GM19452 (cell line): ENCODE measurements at regions not wholly inside any gene's neighbourhood (a gene's known extent, or its start where the extent isn't known, plus 50 kb on each side); places are given as distances from the start of the nearest gene placed in this dataset.
"Not testable (repeated sequence)": the region's sequence is repeated elsewhere in the genome, so short reads cannot be mapped to it uniquely, and the experiment has no call there.

Experiments
- ATAC-seq: cut with Tn5 transposase; IDR thresholded peaks from one replicate; pipeline ENCODE4 v1.9.1; 2021; ENCODE audit not compliant: unreplicated experiment

DNA sequence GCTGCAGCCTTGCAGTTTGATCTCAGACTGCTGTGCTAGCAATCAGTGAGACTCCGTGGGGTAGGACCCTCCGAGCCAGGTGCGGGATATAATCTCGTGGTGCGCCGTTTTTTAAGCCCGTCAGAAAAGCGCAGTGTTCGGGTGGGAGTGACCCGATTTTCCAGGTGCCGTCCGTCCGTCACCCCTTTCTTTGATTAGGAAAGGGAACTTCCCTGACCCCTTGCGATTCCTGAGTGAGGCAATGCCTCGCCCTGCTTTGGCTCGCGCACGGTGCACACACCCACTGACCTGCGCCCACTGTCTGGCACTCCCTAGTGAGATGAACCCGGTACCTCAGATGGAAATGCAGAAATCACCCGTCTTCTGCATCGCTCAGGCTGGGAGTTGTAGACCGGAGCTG, 203.2 kb downstream of the SNCAIP start:
- ATAC-seq: not testable (repeated sequence)

DNA sequence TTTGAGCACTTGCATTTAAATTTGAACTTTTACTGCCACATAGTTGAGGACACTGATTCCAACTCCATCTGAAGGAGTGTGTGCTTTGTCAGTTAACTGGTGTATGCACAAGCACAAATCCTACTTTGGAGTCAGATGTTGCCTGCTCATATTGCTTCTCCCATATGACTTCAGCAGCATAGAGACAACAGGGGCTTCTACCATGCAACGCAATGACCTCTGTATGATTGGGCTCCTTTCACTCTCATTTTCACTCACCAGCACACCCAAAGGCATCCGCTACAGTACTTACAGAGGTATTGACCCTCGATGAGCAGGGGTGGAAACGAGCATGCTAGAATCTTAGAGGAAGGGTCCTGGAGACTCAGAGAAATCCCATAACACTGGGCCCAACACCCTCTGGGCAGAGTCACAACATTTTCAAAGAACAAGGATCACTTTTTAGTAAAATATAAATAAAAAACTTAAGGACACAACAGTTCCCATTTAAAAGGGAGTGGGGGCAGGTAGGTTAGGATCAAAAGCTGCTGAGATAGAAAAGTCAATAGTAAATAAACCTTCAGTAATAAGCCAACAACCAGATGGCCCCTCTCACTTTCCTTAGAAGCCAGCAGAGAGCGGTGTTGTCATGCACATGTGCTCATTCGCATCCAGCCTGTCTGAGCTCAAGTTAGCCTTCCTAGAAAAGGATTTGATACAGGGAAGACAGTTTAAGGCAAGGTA, 203.8 kb downstream of the SNCAIP start:
- ATAC-seq: no peak

DNA sequence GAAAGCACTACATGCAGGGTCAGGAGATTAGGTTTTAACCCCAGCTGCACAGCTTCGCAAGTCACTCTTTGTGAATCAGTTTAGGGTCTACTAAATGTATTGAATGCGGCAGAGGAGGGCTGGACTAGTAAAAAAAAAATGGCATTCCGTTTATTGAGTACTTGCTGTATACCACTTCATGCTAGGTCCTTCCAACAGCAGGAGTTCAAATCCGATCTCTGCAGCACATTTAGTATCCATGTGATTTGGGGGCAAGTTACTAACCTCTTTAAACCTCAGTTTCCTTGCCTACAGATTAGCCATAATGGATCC, 204.4 kb downstream of the SNCAIP start:
- ATAC-seq: no peak

DNA sequence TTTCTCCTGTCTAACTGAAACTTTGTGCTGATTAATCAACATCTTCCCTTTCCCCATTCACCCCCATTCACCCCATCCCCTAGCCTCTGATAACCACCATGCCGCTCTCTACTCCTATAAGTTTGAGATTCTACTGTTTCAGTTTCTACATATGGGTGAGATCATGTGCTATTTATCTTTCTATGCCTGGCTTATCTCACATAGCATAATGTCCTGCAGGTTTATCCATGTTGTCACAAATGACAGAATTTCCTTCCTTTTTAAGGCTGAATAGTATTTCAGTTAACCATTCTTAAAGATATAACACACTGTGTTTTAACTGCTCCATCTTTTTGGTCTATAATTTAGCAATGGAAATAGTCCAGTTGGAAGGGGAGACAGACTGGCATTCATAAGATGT, 205.1 kb downstream of the SNCAIP start:
- ATAC-seq: no peak

DNA sequence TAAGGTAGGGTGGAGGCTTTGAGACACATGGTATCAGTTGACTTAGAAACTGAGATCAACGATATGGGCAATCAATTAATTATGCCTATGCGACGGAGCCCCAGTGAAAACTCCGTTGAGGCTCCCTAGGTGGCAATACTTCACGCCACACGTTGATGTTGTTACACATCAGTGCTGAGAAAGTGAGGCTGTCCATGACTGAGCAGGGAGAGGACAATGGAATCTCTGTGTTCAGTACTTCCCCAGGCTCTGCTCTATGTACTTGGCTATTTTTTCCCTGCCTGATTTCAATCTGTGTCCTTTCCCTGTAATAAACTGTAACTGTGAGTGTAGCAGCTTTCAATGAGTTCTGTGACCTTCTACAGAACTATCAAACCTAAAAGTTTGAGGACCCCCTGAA, 211.7 kb downstream of the SNCAIP start:
- no peak for ATAC-seq

DNA sequence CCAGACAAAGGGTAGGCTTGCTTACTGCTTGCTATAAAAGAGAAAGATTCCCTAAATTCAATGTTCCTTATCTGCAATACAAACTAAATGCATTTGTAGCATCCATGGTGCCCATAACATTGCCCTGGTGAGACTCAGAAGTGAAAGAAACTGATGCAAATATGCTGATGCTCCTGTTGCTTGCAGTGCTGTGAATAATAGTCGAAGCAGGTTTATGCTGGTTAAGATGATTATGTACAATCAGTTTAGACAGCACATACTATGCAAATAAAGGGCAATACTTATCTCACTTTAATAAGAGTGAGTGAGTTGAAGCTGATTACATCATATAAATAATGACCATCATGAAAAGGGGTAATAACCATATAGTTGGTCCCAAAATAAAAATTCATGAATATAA, 215.5 kb downstream of the SNCAIP start:
- ATAC-seq: no peak

DNA sequence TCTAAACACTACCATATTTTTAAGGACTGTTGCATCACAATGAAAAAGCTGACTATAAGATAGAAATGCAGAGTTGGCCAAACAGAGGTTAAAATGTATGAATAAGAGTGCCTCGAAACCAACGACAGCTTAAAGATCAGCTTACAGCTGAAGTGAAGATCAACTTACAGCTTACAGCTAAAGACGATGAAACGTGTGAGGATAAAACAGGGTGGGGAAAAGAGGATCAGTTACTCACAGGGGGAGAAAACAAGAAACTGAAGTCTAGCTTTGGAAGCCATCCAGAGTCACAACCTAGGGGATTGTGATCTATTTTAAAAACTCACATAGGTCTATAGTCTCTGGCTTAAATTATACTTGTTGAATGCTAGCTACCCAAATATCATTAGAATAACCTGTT, 220.0 kb downstream of the SNCAIP start:
- ATAC-seq: no peak

DNA sequence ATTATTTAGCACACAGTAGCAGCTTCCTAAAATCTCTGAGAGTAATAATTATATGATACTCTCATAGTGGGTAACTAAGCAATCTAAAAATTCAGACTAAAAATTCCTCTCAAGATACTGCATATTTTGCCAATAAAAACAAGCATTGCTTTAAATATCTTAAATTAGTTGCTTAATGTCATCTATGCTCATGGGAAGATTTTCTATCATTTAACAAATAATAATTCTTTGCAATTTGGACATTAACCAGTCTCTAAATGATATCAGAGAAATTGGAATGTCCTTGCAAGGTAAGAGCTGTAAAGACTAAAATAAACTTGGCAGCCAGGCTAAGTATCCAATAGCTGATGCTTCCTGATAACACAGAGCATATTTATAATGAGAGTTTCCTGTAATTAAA, 221.8 kb downstream of the SNCAIP start:
- ATAC-seq: no peak

DNA sequence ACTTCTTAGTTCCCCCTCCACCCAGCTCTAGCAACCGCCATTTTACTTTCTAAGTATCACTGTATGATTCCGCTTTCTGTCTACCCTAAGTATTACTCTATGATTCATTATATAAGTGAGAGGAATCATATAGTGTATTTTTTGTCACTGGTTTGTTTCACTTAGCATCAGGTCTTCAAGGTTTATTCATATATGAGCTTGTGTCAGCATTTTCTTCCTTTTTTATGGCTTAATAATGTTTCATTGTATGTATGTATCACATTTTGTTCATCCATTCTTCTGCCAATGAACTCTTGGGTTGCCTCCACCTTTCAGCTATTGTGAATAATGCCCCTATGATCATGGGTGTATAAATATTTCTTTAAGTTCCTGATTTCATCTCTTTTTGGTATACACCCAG, 222.8 kb downstream of the SNCAIP start:
- ATAC-seq: no peak

DNA sequence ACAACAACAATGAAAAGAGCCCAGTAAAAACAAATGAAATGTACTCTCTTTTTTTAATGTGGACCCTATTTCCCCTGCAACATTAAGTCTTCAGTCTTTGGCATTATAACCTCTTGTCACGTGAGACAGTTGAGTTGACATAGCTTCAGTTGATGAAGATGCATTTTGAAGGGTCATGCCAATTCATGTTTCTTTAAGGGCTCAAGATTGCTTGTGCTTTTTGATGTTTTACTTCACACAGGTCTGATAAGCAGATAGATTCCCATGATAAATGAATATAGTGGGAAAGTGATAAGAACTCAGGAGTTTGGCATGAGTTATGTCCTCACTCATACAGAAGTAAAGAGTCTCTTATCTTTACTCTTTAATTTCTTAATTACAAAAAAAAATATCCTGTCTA, 229.4 kb downstream of the SNCAIP start:
- ATAC-seq: no peak

DNA sequence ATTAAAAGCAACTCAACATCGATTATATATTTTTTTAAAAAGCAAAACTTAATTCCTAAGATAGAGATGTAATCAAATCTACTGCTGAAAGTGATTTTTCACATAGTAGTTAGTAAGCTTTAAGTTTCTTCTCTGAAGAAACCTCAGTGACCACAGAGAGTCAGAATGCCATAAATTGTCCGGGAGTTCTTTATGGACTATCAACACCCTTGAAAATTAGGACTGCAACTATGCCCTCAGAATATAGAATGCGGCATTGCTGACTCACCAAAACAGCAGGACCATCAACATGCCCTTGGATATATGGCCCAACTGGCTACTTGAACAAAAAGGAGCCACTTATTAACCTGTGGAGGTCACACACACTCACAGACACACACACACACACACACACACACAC, 228.9 kb upstream of the SNX2 start:
- no peak for ATAC-seq

DNA sequence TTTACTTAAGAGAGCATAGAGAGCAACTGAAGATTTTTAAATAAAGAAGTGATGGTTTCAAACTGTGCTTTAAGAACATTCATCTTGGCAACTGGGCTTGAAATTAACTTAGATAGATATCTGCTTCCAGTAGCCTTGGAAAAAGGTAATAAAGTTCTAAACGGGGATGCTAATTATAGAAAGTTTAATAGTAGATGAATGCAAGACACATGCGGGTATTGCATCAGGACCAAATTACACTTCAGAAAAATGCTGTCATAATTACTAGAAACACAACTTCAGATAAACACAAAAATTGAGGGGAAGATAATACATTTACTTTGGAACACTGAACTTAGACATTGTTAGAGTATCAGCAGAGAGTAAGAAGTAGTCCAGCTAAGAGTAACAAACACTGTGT, 227.7 kb upstream of the SNX2 start:
- ATAC-seq: no peak

DNA sequence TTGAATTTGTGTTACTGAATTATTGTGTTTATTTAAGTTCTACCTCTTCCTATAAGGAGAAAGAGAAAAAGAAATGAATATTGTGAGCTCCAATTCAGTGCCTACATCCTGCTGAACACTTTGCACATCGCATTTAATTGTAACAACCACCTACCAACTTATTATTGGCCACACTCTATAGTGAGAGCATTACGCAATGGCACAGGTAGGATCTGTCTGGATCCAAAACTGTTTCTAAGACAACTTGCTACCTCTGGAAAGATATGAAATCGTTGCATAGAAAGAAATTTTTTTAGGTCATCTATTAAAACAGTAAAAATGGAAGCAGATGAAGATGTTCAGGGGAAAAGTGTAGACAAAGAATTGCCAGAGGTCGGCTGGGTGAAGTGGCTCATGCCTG, 227.2 kb upstream of the SNX2 start:
- no peak for ATAC-seq

DNA sequence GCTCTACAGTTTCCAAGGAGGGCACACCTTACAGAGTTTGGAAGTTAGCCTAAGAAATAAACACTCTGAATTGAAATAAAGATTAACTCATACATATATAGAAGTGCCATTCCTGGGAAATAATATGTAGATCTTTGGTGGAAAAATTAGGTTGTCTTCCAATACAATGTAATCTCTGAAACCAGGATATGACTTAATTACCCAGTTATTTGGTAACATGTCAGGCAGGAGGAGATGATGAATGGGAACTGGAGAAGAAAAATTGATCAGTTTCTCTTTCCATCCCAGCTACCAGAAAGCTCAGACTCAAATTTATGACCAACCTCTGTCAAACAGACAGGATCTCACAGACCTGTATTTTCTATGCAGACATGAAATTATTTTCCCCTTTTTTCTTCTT, 215.2 kb upstream of the SNX2 start:
- no peak for ATAC-seq

DNA sequence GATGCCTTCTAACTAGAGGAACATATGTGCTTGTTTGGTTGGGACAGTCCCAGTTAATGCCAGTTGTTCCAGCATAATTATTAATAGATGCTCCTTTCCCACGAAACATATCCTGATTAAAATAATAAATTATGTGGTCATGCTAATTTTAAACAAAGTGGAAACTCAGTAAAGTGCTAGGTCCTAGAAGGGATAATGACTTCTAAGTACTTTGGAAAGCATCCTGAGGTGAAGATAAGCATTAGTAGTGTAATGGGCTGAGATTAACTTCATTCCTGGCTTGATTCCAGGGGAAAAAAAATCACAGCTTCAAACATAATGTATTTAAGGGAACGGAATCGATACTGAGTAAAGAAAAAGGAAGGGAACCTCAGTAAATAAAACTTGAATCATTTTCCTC, 213.7 kb upstream of the SNX2 start:
- ATAC-seq: no peak

DNA sequence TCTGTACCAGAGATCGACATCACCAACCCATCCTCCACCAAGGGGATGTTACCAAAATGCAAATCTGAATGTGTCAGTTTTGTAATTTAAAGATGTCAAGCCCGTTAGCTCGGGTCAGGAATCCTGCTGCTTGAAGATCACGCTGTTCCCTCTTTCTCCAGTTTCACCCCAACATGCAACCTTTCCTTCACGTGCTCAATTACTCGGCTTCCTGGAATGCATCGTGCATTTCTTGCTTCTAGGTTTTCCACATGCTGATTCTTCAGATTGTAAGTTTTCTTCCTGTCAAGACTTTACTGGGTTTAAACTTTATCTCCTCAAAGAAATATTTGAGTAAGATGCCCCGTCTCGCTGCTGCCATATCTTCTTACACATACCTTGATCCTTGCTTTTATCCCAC, 209.5 kb upstream of the SNX2 start:
- no peak for ATAC-seq

DNA sequence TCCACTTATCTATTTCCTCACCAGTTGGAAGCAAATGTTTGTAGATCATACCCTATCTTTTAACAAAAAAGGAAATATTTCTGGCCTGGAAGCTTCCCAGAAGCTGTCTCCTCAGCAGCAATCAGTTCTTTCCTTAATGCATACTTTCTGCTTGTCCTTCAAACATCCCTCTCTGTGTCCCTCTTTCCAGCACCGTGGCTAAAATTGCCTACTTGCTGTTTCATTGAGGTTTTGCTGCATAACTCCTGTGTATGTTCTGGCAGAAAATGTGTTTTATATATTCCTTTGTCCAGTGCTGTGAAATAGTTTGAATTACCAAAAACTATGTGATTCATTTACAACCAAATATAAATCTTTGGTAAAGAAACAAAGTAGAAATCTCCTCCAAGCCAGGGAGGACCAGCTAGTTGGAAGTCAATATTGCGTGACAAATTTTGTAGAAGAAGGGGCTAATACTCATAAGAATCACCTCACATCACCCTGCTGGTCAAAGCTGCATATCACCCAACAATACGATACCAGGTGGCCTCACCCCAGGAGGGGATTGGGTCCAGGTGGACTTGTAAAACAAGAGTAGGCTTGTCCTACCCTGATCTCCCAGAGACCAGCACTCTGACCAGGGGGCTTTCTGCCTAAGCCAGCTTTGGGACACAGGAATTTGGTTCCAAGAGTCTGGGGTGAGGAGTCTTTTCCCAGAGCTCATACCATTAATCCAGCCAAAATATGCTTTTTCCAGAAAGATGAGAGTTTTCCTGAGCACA, 198.4 kb upstream of the SNX2 start:
- no peak for ATAC-seq

DNA sequence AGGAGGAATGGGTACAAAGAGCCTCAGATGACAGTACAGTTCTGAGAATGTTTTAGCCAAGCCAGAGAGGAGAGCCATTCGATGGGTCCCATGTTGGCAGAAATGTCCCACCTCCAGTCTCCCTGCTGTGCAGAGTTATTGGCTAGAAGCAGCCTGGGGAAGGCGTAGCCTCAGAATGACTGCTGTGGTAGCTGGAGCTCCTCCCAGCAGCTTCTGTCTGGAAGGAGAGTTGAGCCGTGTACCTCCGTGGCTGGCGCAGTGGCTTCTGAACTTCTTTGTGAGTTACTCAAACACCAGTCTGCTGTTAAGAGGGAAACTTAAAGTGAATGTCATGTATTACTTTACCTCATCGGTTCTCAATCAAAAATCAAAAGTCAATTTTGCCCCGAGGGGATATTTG, 193.3 kb upstream of the SNX2 start:
- ATAC-seq: no peak

DNA sequence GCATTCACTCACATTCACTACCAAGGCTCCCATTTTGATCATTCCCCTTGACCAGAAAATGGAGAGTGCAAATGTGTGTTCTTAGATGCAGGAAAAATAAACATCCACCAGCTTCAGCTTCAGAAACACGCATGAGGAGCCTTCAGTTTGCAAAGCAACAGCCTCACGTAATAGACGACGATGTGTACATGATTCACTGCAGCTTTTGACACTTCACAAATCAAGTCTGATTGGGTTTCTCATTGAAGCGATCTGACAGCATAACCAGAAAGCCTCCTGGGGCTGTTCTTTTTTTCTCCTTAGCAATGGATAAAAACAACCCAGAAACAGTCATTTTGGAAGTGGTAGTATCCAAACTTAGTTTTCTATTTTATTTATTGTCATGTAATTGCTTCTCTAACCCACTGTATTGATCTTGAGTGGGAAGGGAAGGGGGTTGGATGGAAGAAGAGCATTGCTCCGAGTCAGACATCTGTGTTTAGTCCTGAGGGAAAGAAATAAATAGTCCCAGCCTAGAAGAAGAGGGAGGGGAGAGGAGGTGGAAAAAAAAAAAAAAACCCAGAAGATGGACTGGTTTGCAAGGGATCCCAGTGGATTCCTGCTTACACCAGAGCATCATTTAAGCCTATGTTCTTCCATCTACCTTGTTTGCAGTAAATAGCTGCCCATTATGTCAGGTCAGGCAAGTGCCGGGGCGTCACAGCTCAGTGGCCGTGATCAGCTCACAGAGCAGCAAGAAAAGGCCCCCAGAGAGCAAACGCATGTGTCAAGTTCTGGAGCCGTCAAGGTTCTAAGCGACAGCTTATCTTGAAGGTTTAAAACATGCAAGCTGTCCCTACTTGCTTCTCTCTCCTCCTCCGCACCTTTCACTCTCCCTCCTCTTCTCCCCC, 190.2 kb upstream of the SNX2 start:
- ATAC-seq: no peak

DNA sequence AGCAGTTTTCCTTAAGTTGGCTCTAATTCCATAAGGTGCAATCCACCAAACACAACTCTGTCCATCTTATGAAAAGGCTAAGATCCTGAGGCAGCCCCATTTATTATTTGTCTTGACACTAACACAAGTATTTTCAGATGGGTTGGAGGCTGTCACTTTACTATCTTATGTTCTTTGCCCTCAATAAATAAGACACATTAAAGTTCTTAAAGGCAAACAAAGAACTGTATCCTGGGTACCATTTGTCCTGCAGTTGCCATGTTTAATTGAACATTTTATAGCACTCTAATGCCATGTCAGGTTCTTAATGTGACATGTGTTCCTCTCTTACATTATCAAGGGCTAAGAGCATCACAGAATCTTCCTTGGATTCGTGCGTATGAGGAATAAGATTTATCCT, 189.5 kb upstream of the SNX2 start:
- no peak for ATAC-seq

DNA sequence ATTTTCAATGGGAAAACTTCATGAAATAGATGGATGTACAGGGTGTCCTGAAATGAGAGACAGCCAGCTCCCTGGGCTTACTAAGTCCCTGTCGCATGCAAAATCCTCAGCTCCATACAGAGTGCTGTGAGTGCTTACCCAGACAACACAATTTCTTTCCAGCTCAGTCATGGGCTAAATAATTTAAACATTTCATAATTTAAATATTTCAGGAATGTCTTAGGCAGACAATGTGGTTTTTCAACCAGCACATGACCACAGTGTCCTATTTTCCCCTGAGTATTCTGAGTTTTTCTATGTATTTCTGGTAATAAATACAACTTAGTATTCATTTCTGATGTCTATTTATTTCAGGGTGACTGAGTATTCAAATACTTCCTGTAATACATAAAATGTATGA, 188.5 kb upstream of the SNX2 start:
- ATAC-seq: no peak

DNA sequence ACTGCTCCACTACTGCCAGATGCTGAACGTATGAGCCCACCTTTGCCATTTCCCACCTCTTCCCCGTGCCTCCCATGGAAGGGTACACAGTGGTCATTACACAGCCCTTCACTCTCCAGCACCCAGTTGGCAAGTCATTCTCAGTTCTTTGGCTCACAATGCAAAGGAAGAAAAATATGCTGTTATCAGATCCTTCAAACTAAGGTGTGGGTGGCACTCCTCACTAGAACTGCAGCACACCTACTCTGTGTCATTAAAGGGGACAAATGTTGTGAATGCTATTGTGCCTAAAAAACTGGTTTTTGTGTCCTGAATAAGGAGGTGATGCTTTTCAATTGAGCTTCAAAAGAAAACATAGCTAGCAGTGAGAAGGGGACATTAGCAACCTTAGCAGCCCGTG, 183.1 kb upstream of the SNX2 start:
- ATAC-seq: no peak
